ENCODE measurements at regions not wholly inside any gene's neighbourhood (a gene's known extent, or its start where the extent isn't known, plus 50 kb on each side); places are given as distances from the start of the nearest gene placed in this dataset.

DNA sequence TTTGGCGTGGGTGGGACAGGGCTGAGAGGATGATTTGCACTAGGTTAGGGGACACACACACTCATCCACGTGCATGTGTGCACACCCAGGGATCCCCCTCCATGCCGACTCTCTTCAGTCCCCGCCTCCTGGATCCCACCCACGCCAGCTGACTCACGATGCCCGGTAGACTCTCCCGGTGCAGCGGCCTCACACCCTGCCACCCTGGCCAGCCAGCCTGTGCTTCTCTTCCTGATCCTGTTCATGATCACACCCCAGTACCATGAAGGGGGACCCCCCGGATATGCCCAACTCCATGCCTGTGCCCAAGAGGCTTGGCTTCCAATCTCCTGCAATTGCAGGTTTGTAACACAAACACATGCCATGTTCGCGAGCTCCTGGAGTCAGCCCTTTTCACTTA, 157.8 kb upstream of the HDAC4 start:
- TF ChIP-seq ZNF544 (tag by site-specific recombination; IDR thresholded peaks at IDR 0.05) (no peak), ZSCAN23 (tag by site-specific recombination; IDR thresholded peaks at IDR 0.05) (no peak), CTCF (tag by site-specific recombination; IDR thresholded peaks at IDR 0.05) (no peak), ZBTB20 (tag by site-specific recombination; IDR thresholded peaks at IDR 0.05) (no peak), ZSCAN30 (tag by site-specific recombination; IDR thresholded peaks at IDR 0.05) (no peak), ZNF138 (tag by site-specific recombination; IDR thresholded peaks at IDR 0.05; ENCODE audit: borderline replicate concordance) (no peak), PATZ1 (tag by site-specific recombination; IDR thresholded peaks at IDR 0.05) (no peak), REST (tag by site-specific recombination; IDR thresholded peaks at IDR 0.05) (no peak), ZBTB49 (tag by site-specific recombination; IDR thresholded peaks at IDR 0.05; ENCODE audit: low read depth) (no peak), ZNF76 (tag by site-specific recombination; IDR thresholded peaks at IDR 0.05; ENCODE audit: borderline replicate concordance, low read depth) (no peak), GLIS2 (tag by site-specific recombination; IDR thresholded peaks at IDR 0.05) (no peak)
- TF ChIP-seq, protein P1, sequence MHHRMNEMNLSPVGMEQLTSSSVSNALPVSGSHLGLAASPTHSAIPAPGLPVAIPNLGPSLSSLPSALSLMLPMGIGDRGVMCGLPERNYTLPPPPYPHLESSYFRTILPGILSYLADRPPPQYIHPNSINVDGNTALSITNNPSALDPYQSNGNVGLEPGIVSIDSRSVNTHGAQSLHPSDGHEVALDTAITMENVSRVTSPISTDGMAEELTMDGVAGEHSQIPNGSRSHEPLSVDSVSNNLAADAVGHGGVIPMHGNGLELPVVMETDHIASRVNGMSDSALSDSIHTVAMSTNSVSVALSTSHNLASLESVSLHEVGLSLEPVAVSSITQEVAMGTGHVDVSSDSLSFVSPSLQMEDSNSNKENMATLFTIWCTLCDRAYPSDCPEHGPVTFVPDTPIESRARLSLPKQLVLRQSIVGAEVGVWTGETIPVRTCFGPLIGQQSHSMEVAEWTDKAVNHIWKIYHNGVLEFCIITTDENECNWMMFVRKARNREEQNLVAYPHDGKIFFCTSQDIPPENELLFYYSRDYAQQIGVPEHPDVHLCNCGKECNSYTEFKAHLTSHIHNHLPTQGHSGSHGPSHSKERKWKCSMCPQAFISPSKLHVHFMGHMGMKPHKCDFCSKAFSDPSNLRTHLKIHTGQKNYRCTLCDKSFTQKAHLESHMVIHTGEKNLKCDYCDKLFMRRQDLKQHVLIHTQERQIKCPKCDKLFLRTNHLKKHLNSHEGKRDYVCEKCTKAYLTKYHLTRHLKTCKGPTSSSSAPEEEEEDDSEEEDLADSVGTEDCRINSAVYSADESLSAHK (tag by site-specific recombination; IDR thresholded peaks at IDR 0.05) = no peak
- TF ChIP-seq, protein P2, sequence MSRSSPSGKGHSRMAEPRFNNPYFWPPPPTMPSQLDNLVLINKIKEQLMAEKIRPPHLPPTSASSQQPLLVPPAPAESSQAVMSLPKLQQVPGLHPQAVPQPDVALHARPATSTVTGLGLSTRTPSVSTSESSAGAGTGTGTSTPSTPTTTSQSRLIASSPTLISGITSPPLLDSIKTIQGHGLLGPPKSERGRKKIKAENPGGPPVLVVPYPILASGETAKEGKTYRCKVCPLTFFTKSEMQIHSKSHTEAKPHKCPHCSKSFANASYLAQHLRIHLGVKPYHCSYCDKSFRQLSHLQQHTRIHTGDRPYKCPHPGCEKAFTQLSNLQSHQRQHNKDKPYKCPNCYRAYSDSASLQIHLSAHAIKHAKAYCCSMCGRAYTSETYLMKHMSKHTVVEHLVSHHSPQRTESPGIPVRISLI (tag by site-specific recombination; IDR thresholded peaks at IDR 0.05) = no peak

Measured in HEK293 (cell line).